Testis (tissue), 2 donors: ENCODE measurements at regions not wholly inside any gene's neighbourhood (a gene's known extent, or its start where the extent isn't known, plus 50 kb on each side); places are given as distances from the start of the nearest gene placed in this dataset.

Source experiments
- DNase-seq: peaks from one replicate; pipeline ENCODE4 v3.0.0-alpha.2; 2019
- H3K27ac ChIP-seq, 2 donors: fragments of 200-600 bp; sonication (generic); one replicate each; pipeline ENCODE4 v1.5.1; 2019
- H3K27me3 ChIP-seq: fragments of 200-600 bp; sonication (generic); one replicate; pipeline ENCODE4 v1.5.1; 2019
- H3K36me3 ChIP-seq: fragments of 200-600 bp; sonication (generic); one replicate; pipeline ENCODE4 v1.5.1; 2017; ENCODE audit warnings: low read depth; ENCODE audit errors: missing control alignments
- H3K4me1 ChIP-seq: fragments of 200-600 bp; sonication (generic); one replicate; pipeline ENCODE4 v1.5.1; 2019
- H3K4me3 ChIP-seq, 2 donors: fragments of 200-600 bp; sonication (generic); one replicate each; pipeline ENCODE4 v1.5.1; 2017 to 2019
- H3K9me3 ChIP-seq: fragments of 200-600 bp; sonication (generic); one replicate; pipeline ENCODE4 v1.5.1; 2017
- POLR2A ChIP-seq: fragments of 450-650 bp; IDR thresholded peaks from one replicate; pipeline ENCODE4 v1.6.1; 2017; ENCODE audit warnings: antibody characterized with exemption, mild to moderate bottlenecking, moderate library complexity
- WGBS, 2 donors: methylation state at CpG; one replicate each; pipeline ENCODE4 v1.1.5; 2018; 5-methylcytosine and 5-hydroxymethylcytosine counted together
- intact Hi-C: fragments of 100-400 bp; cut with DNase I; formaldehyde crosslinking; loops from one replicate; pipeline ENCODE4 v1.15.1; 2023; ENCODE audit warnings: low total_unique reads
- TF ChIP-seq, protein P1 (sequence below), 3 experiments: fragments of 450-650 bp in 2 of 3; fragments of 200-600 bp in 1 of 3; sonication (generic) in 1 of 3; IDR thresholded peaks; one replicate each; pipeline ENCODE4 v1.5.1; 2016 to 2019; ENCODE audit warnings: antibody characterized with exemption in 3 of 3, mild to moderate bottlenecking in 2 of 3, moderate library complexity in 1 of 3

- Histone ChIP-seq H3K27me3 (no peaks in the 10 kb centered on the region), H3K27ac (no peak overlapping the region), H3K4me3 (no peak overlapping the region), H3K9me3 (no peaks in the 10 kb centered on the region), H3K4me1 (no peaks in the 10 kb centered on the region), H3K36me3 (no peaks in the 10 kb centered on the region)
- TF ChIP-seq POLR2A = no peak
- TF ChIP-seq, protein P1, sequence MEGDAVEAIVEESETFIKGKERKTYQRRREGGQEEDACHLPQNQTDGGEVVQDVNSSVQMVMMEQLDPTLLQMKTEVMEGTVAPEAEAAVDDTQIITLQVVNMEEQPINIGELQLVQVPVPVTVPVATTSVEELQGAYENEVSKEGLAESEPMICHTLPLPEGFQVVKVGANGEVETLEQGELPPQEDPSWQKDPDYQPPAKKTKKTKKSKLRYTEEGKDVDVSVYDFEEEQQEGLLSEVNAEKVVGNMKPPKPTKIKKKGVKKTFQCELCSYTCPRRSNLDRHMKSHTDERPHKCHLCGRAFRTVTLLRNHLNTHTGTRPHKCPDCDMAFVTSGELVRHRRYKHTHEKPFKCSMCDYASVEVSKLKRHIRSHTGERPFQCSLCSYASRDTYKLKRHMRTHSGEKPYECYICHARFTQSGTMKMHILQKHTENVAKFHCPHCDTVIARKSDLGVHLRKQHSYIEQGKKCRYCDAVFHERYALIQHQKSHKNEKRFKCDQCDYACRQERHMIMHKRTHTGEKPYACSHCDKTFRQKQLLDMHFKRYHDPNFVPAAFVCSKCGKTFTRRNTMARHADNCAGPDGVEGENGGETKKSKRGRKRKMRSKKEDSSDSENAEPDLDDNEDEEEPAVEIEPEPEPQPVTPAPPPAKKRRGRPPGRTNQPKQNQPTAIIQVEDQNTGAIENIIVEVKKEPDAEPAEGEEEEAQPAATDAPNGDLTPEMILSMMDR (IDR thresholded peaks at IDR 0.05) = no peak
- intact Hi-C loops = no loop called here
- no peak for DNase-seq
- 65 to 80% methylated on average over 2 of the region's 2 CpGs for WGBS, 2 donors
Measured at GRCh38 chr9:109681301-109681700, 98.7 kb upstream of the PALM2AKAP2 start.

DNA sequence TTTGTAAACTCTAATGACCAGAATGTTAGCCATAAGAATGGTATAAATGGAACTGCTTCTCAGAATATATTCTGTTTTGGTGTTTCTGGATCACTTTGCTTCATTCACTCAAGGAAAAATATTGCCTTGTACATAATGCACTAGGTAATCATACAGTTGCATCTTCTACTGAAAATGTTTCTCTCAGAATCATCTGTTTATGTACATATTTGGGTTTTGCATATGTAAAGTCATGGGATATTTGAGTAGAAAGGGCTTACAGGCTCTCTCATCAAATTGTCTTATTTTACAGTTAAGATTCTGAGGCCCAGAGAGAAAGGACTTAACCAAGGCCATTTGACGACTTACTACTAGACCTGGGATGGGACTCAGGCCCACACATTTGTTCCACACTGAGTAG is 97.8 kb upstream of the PALM2AKAP2 start:
- Histone ChIP-seq H3K9me3 (no peaks in the 10 kb centered on the region), H3K27ac (no peak overlapping the region), H3K36me3 (no peaks in the 10 kb centered on the region), H3K27me3 (no peaks in the 10 kb centered on the region), H3K4me3 (no peak overlapping the region), H3K4me1 (no peaks in the 10 kb centered on the region)
- no peak for DNase-seq
- WGBS, 2 donors = 85 to 90% methylated on average over 1 of the region's 1 CpG
- TF ChIP-seq, protein P1 (IDR thresholded peaks at IDR 0.05) = no peak
- TF ChIP-seq POLR2A = no peak
- intact Hi-C loops = no loop called here

DNA sequence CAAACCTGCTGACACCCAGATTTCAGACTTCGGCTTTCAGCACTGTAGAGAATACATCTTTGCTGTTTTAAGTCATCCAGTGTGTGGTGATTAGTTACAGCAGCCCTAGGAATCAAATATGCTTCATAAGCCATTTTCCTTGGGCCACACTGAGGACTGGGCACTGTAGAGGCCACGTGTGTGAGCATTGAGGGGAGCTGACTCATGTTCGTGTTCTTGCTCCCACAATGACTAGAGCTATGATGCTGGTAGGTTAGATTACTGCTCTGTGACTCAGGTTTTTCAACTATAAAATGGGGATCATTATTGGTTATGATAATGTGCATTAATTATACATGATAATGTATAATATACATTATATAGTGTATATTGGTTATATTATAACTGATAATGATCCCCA is 96.5 kb upstream of the PALM2AKAP2 start:
- Histone ChIP-seq H3K4me3 (no peak overlapping the region), H3K36me3 (no peaks in the 10 kb centered on the region), H3K27me3 (no peaks in the 10 kb centered on the region), H3K9me3 (no peaks in the 10 kb centered on the region), H3K27ac (no peak overlapping the region), H3K4me1 (no peaks in the 10 kb centered on the region)
- DNase-seq = no peak
- intact Hi-C loops = no loop called here
- TF ChIP-seq, protein P1 (IDR thresholded peaks at IDR 0.05) = no peak
- TF ChIP-seq POLR2A = no peak
- WGBS, 2 donors = 85 to 88% methylated on average over 3 of the region's 3 CpGs

- Histone ChIP-seq H3K27me3 (no peaks in the 10 kb centered on the region), H3K4me1 (no peaks in the 10 kb centered on the region), H3K4me3 (no peak overlapping the region), H3K9me3 (no peaks in the 10 kb centered on the region), H3K27ac (no peak overlapping the region), H3K36me3 (no peaks in the 10 kb centered on the region)
- TF ChIP-seq POLR2A = no peak
- TF ChIP-seq, protein P1 (IDR thresholded peaks at IDR 0.05) = no peak
- 69 to 74% methylated on average over 3 of the region's 3 CpGs for WGBS, 2 donors
- intact Hi-C loops = no loop called here
- no peak for DNase-seq
Measured at GRCh38 chr9:109689701-109690100, 90.3 kb upstream of the PALM2AKAP2 start.

- Histone ChIP-seq H3K27ac (no peak overlapping the region), H3K27me3 (no peaks in the 10 kb centered on the region), H3K4me3 (no peak overlapping the region), H3K36me3 (no peaks in the 10 kb centered on the region), H3K9me3 (no peaks in the 10 kb centered on the region), H3K4me1 (no peaks in the 10 kb centered on the region)
- no peak for DNase-seq
- intact Hi-C loops = no loop called here
- WGBS, 2 donors = 65 to 70% methylated on average over 2 of the region's 2 CpGs
- TF ChIP-seq, protein P1 (IDR thresholded peaks at IDR 0.05) = no peak
- TF ChIP-seq POLR2A = no peak
Measured at GRCh38 chr9:109699019-109699418, 81.0 kb upstream of the PALM2AKAP2 start.
